SK-N-SH (cell line): ENCODE measurements at regions not wholly inside any gene's neighbourhood (a gene's known extent, or its start where the extent isn't known, plus 50 kb on each side); places are given as distances from the start of the nearest gene placed in this dataset.

Source experiments
- CTCF ChIA-PET: fragments of 300-600, 350-600 bp; formaldehyde crosslinking; extraction: SDS; loops from one replicate; lab custom pipeline; 2021; lab: Yijun Ruan, JAX
- POLR2A ChIA-PET: fragments of 350-600 bp; sonication (Branson Sonifier 250); formaldehyde crosslinking; extraction: SDS; loops from one replicate; lab custom pipeline; 2020; ENCODE audit warnings: antibody characterized with exemption, inconsistent platforms; lab: Yijun Ruan, JAX
- DNase-seq: peaks from one replicate; pipeline ENCODE4 v3.0.0; 2012
- H2AFZ ChIP-seq: fragments of 200-600 bp; sonication (generic); 2 replicates; pipeline ENCODE4 v1.8.1; 2016; ENCODE audit warnings: antibody characterized with exemption, mild to moderate bottlenecking, low read depth
- H3F3A ChIP-seq: fragments of 200-600 bp; sonication (generic); replicated peaks from 2 replicates; pipeline ENCODE3; 2016; ENCODE audit warnings: antibody characterized with exemption, mild to moderate bottlenecking; ENCODE audit not compliant: insufficient read depth
- H3K27ac ChIP-seq, 2 experiments: fragments of 200-500 bp in 1 of 2; fragments of 200-600 bp in 1 of 2; sonication (Bioruptor generic) in 1 of 2; sonication (generic), shearing (Covaris generic) in 1 of 2; 2 replicates each; pipeline versions ENCODE4 v1.5.1 to v1.6.1; 2014 to 2016; ENCODE audit warnings: low read depth in 2 of 2, inconsistent platforms in 1 of 2, low read length in 1 of 2, mild to moderate bottlenecking in 1 of 2, mixed read lengths in 1 of 2
- H3K27me3 ChIP-seq: fragments of 200-600 bp; sonication (generic), shearing (Covaris generic); 2 replicates; pipeline ENCODE4 v1.6.1; 2016; ENCODE audit warnings: mixed run types; ENCODE audit not compliant: insufficient read depth
- H3K36me3 ChIP-seq, 2 experiments: fragments of 200-500 bp in 1 of 2; fragments of 200-600 bp in 1 of 2; sonication (Bioruptor generic) in 1 of 2; sonication (generic) in 1 of 2; replicated peaks in 1 of 2; 2 replicates each; pipeline versions ENCODE3 to v1.5.1; 2014 to 2016; ENCODE audit warnings: low read length in 1 of 2, mild to moderate bottlenecking in 1 of 2; ENCODE audit not compliant: insufficient read depth in 2 of 2, control insufficient read depth in 1 of 2
- H3K4me1 ChIP-seq, 2 experiments: fragments of 200-500 bp in 1 of 2; fragments of 200-600 bp in 1 of 2; sonication (Bioruptor generic) in 1 of 2; sonication (generic), shearing (Covaris generic) in 1 of 2; 2 replicates each; pipeline versions ENCODE4 v1.5.1 to v1.6.1; 2014 to 2016; ENCODE audit warnings: low read depth in 1 of 2, low read length in 1 of 2, mixed run types in 1 of 2; ENCODE audit not compliant: insufficient read depth in 2 of 2, control insufficient read depth in 1 of 2
- H3K4me2 ChIP-seq: fragments of 200-600 bp; sonication (generic), shearing (Covaris generic); 2 replicates; pipeline ENCODE4 v1.6.1; 2017; ENCODE audit warnings: mixed run types
- H3K4me3 ChIP-seq, 2 experiments: fragments of 200-500 bp in 1 of 2; fragments of 200-600 bp in 1 of 2; sonication (Bioruptor generic) in 1 of 2; sonication (generic), shearing (Covaris generic) in 1 of 2; 2 replicates each; pipeline versions ENCODE4 v1.5.1 to v1.8.1; 2014 to 2016; ENCODE audit warnings: low read depth in 2 of 2, inconsistent platforms in 1 of 2, low read length in 1 of 2, mild to moderate bottlenecking in 1 of 2, mixed read lengths in 1 of 2, moderate library complexity in 1 of 2
- H3K79me2 ChIP-seq: fragments of 200-600 bp; sonication (generic); 2 replicates; pipeline ENCODE4 v1.8.1; 2017; ENCODE audit warnings: mild to moderate bottlenecking; ENCODE audit not compliant: insufficient read depth
- H3K9ac ChIP-seq: fragments of 200-600 bp; sonication (generic); 2 replicates; pipeline ENCODE4 v1.6.1; 2017; ENCODE audit warnings: mixed run types
- H3K9me2 ChIP-seq: fragments of 200-600 bp; sonication (generic); 2 replicates; pipeline ENCODE4 v1.6.1; 2017; ENCODE audit warnings: mixed run types
- H3K9me3 ChIP-seq: fragments of 200-600 bp; sonication (generic); 2 replicates; pipeline ENCODE4 v1.6.1; 2017; ENCODE audit warnings: mixed run types, mild to moderate bottlenecking, moderate library complexity
- H4K20me1 ChIP-seq: fragments of 200-600 bp; sonication (generic); 2 replicates; pipeline ENCODE4 v1.6.1; 2017; ENCODE audit warnings: mild to moderate bottlenecking, mixed run types; ENCODE audit not compliant: insufficient read depth
- EP300 ChIP-seq, 2 experiments: IDR thresholded peaks; 2 replicates each; pipeline versions ENCODE4 v1.4.0 to v1.6.1; 2012; ENCODE audit warnings: borderline replicate concordance in 1 of 2, low read depth in 1 of 2, low read length in 1 of 2
- EZH2phosphoT487 ChIP-seq: fragments of 200-600 bp; sonication (generic); IDR thresholded peaks from 2 replicates; pipeline ENCODE4 v1.6.1; 2017; ENCODE audit warnings: low read depth, mixed run types, mild to moderate bottlenecking, antibody characterized with exemption, moderate library complexity, borderline replicate concordance
- FOXJ3 ChIP-seq: sonication (generic); formaldehyde crosslinking; IDR thresholded peaks from 2 replicates; pipeline ENCODE4 v1.5.1; 2020; ENCODE audit warnings: mild to moderate bottlenecking, missing genetic modification reagents
- FOXM1 ChIP-seq: IDR thresholded peaks from 2 replicates; pipeline ENCODE4 v1.4.0; 2012; ENCODE audit warnings: low read depth, mild to moderate bottlenecking
- JUND ChIP-seq: IDR thresholded peaks from 2 replicates; pipeline ENCODE4 v1.4.0; 2012
- MAX ChIP-seq: IDR thresholded peaks from 2 replicates; pipeline ENCODE4 v1.4.0; 2012; ENCODE audit warnings: low read depth
- NRF1 ChIP-seq: IDR thresholded peaks from 2 replicates; pipeline ENCODE4 v1.6.1; 2012; ENCODE audit warnings: low read depth, mild to moderate bottlenecking, low read length
- RAD21 ChIP-seq: IDR thresholded peaks from 2 replicates; pipeline ENCODE4 v1.6.1; 2012; ENCODE audit warnings: mild to moderate bottlenecking, low read length
- RCOR1 ChIP-seq: fragments of 150-350 bp; IDR thresholded peaks from 2 replicates; pipeline ENCODE4 v1.6.1; 2017; ENCODE audit warnings: antibody characterized with exemption, low read length
- YY1 ChIP-seq: IDR thresholded peaks from 2 replicates; pipeline ENCODE4 v1.4.0; 2012; ENCODE audit warnings: low read depth, mild to moderate bottlenecking
- ZBTB33 ChIP-seq: IDR thresholded peaks from 2 replicates; pipeline ENCODE4 v1.4.0; 2012; ENCODE audit warnings: low read depth, borderline replicate concordance
- TF ChIP-seq, protein P1 (sequence below): IDR thresholded peaks from 2 replicates; pipeline ENCODE4 v1.6.1; 2012; ENCODE audit warnings: mild to moderate bottlenecking, low read depth, low read length, moderate library complexity
- TF ChIP-seq, protein P2 (sequence below): IDR thresholded peaks from 2 replicates; pipeline ENCODE4; 2012

- no peak overlapping the region for H2AFZ ChIP-seq
- peaks cover 0 to 2% of the 10 kb centered on the region in 2 experiments; a peak in 2 of 4 replicates for H3K4me1 ChIP-seq
- H3K9ac ChIP-seq, result no peak overlapping the region
- ChIA-PET POLR2A (no interaction called here), CTCF (interaction anchor here (1.5 kb wide), 1 partner anchor 602 kb away, joined by 3 read pairs; no protein-coding TSS in a partner anchor)
- H3K9me2 ChIP-seq, result no peaks in the 10 kb centered on the region
- no peaks in the 10 kb centered on the region for H4K20me1 ChIP-seq
- no peak overlapping the region for H3K27ac ChIP-seq
- no peak overlapping the region for H3K4me3 ChIP-seq
- H3F3A ChIP-seq, result no peaks in the 10 kb centered on the region
- H3K79me2 ChIP-seq, result no peaks in the 10 kb centered on the region
- no peaks in the 10 kb centered on the region for H3K36me3 ChIP-seq
- DNase-seq, result no peak
- H3K4me2 ChIP-seq, result no peak overlapping the region
- no peaks in the 10 kb centered on the region for H3K27me3 ChIP-seq
- TF ChIP-seq YY1, result no peak
- no peak for TF ChIP-seq EP300 (IDR thresholded peaks at IDR 0.05; ENCODE audit: borderline replicate concordance in 1 of 2, low read depth in 1 of 2, low read length in 1 of 2)
- no peak for TF ChIP-seq FOXJ3
- TF ChIP-seq, protein P1, sequence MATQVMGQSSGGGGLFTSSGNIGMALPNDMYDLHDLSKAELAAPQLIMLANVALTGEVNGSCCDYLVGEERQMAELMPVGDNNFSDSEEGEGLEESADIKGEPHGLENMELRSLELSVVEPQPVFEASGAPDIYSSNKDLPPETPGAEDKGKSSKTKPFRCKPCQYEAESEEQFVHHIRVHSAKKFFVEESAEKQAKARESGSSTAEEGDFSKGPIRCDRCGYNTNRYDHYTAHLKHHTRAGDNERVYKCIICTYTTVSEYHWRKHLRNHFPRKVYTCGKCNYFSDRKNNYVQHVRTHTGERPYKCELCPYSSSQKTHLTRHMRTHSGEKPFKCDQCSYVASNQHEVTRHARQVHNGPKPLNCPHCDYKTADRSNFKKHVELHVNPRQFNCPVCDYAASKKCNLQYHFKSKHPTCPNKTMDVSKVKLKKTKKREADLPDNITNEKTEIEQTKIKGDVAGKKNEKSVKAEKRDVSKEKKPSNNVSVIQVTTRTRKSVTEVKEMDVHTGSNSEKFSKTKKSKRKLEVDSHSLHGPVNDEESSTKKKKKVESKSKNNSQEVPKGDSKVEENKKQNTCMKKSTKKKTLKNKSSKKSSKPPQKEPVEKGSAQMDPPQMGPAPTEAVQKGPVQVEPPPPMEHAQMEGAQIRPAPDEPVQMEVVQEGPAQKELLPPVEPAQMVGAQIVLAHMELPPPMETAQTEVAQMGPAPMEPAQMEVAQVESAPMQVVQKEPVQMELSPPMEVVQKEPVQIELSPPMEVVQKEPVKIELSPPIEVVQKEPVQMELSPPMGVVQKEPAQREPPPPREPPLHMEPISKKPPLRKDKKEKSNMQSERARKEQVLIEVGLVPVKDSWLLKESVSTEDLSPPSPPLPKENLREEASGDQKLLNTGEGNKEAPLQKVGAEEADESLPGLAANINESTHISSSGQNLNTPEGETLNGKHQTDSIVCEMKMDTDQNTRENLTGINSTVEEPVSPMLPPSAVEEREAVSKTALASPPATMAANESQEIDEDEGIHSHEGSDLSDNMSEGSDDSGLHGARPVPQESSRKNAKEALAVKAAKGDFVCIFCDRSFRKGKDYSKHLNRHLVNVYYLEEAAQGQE, result no peak
- no peak for TF ChIP-seq MAX
- TF ChIP-seq RCOR1, result no peak
- TF ChIP-seq, protein P2, sequence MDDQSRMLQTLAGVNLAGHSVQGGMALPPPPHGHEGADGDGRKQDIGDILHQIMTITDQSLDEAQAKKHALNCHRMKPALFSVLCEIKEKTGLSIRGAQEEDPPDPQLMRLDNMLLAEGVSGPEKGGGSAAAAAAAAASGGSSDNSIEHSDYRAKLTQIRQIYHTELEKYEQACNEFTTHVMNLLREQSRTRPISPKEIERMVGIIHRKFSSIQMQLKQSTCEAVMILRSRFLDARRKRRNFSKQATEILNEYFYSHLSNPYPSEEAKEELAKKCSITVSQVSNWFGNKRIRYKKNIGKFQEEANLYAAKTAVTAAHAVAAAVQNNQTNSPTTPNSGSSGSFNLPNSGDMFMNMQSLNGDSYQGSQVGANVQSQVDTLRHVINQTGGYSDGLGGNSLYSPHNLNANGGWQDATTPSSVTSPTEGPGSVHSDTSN, result no peak
- TF ChIP-seq RAD21, result no peak
- no peak for TF ChIP-seq EZH2phosphoT487
- no peak for TF ChIP-seq JUND
- TF ChIP-seq FOXM1, result no peak
- no peak for TF ChIP-seq NRF1
- TF ChIP-seq ZBTB33, result no peak
- TF ChIP-seq, all 33 proteins: peak for 0
- H3K9me3 ChIP-seq, result peaks cover 3% of the 10 kb centered on the region
Measured at GRCh38 chr5:118354797-118355196, 633.5 kb downstream of the DTWD2 start.
